Neuronal stem cell (in vitro differentiated cells): ENCODE measurements at regions not wholly inside any gene's neighbourhood (a gene's known extent, or its start where the extent isn't known, plus 50 kb on each side); places are given as distances from the start of the nearest gene placed in this dataset.

Experiments
- DNase-seq: peaks from one replicate; pipeline ENCODE4 v3.0.0-alpha.2; 2013; ENCODE audit warnings: low spot score
- H2AFZ ChIP-seq: one replicate; pipeline ENCODE4 v1.6.1; 2013; ENCODE audit warnings: mild to moderate bottlenecking, low read length, inconsistent platforms
- H2AK5ac ChIP-seq: 2 replicates; pipeline ENCODE4 v1.6.1; 2013; ENCODE audit warnings: low read depth, mild to moderate bottlenecking, inconsistent platforms, low read length, moderate library complexity, mixed read lengths
- H2BK120ac ChIP-seq: 2 replicates; pipeline ENCODE4 v1.6.1; 2013; ENCODE audit warnings: low read depth, mild to moderate bottlenecking, inconsistent platforms, low read length, moderate library complexity, mixed read lengths
- H2BK12ac ChIP-seq: one replicate; pipeline ENCODE4 v1.6.1; 2013; ENCODE audit warnings: low read length, inconsistent platforms
- H2BK15ac ChIP-seq: 2 replicates; pipeline ENCODE4 v1.6.1; 2013; ENCODE audit warnings: mild to moderate bottlenecking, low read length, inconsistent platforms, mixed read lengths
- H2BK5ac ChIP-seq: one replicate; pipeline ENCODE4 v1.6.1; 2013; ENCODE audit warnings: inconsistent platforms, mild to moderate bottlenecking, low read length, moderate library complexity
- H3K14ac ChIP-seq: one replicate; pipeline ENCODE4 v1.6.1; 2013; ENCODE audit warnings: low read length, inconsistent platforms
- H3K18ac ChIP-seq: 2 replicates; pipeline ENCODE4 v1.6.1; 2013; ENCODE audit warnings: low read length, inconsistent platforms
- H3K23ac ChIP-seq: 2 replicates; pipeline ENCODE4 v1.6.1; 2013; ENCODE audit warnings: low read depth, mild to moderate bottlenecking, mixed read lengths, low read length, inconsistent platforms; ENCODE audit not compliant: poor library complexity
- H3K27ac ChIP-seq: replicated peaks from 3 replicates; pipeline ENCODE4 v1.5.1; 2013; ENCODE audit warnings: low read length, inconsistent platforms
- H3K27me3 ChIP-seq, 3 experiments: 2 replicates each; pipeline ENCODE4 v1.6.1; 2013; ENCODE audit warnings: low read length in 3 of 3, mild to moderate bottlenecking in 2 of 3, inconsistent platforms in 1 of 3, low read depth in 1 of 3, mixed read lengths in 1 of 3, moderate library complexity in 1 of 3; ENCODE audit not compliant: control insufficient read depth in 3 of 3, insufficient read depth in 3 of 3
- H3K36me3 ChIP-seq, 2 donors: replicated peaks in 1 of 2; 2 replicates each; pipeline ENCODE4 v1.6.1; 2013; ENCODE audit warnings: low read length in 2 of 2; ENCODE audit not compliant: control insufficient read depth in 2 of 2, insufficient read depth in 2 of 2
- H3K4ac ChIP-seq: 2 replicates; pipeline ENCODE4 v1.6.1; 2013; ENCODE audit warnings: inconsistent platforms, mild to moderate bottlenecking, low read length, moderate library complexity
- H3K4me1 ChIP-seq, 2 donors: 1 replicate in 1 of 2; 2 replicates in 1 of 2; pipeline ENCODE4 v1.6.1; 2013; ENCODE audit warnings: low read length in 2 of 2, low read depth in 1 of 2; ENCODE audit not compliant: control insufficient read depth in 2 of 2, insufficient read depth in 1 of 2
- H3K4me2 ChIP-seq: one replicate; pipeline ENCODE4 v1.6.1; 2013; ENCODE audit warnings: mild to moderate bottlenecking, low read length, inconsistent platforms; ENCODE audit not compliant: insufficient read depth, poor library complexity, severe bottlenecking
- H3K4me3 ChIP-seq, 2 donors: 2 replicates each; pipeline ENCODE4 v1.5.1; 2013; ENCODE audit warnings: low read length in 2 of 2, mild to moderate bottlenecking in 2 of 2, inconsistent platforms in 1 of 2, moderate library complexity in 1 of 2
- H3K79me1 ChIP-seq: one replicate; pipeline ENCODE4 v1.6.1; 2013; ENCODE audit warnings: low read depth, mild to moderate bottlenecking, inconsistent platforms, low read length, moderate library complexity
- H3K9ac ChIP-seq: one replicate; pipeline ENCODE4 v1.6.1; 2013; ENCODE audit warnings: mild to moderate bottlenecking, low read depth, low read length, inconsistent platforms; ENCODE audit not compliant: poor library complexity
- H3K9me3 ChIP-seq, 2 donors: replicated peaks in 1 of 2; 2 replicates each; pipeline versions ENCODE3 to v1.6.1; 2013; ENCODE audit warnings: low read length in 2 of 2, mild to moderate bottlenecking in 2 of 2, inconsistent platforms in 1 of 2, low read depth in 1 of 2, mixed read lengths in 1 of 2, moderate library complexity in 1 of 2; ENCODE audit not compliant: control insufficient read depth in 2 of 2, insufficient read depth in 1 of 2
- H4K8ac ChIP-seq: one replicate; pipeline ENCODE4 v1.6.1; 2013; ENCODE audit warnings: low read depth, mild to moderate bottlenecking, inconsistent platforms, low read length, moderate library complexity
- H4K91ac ChIP-seq: one replicate; pipeline ENCODE4 v1.6.1; 2013; ENCODE audit warnings: low read length, low read depth, mild to moderate bottlenecking, inconsistent platforms; ENCODE audit not compliant: poor library complexity
- WGBS, 2 donors: extraction: QIAGEN DNeasy Blood & Tissue Kit; methylation state at CpG; one replicate each; pipeline ENCODE4 v1.1.7; 2013; ENCODE audit warnings: missing lambda C conversion rate in 2 of 2, mixed read lengths in 1 of 2; ENCODE audit not compliant: insufficient read length in 2 of 2, insufficient replicate concordance in 1 of 2; ENCODE audit errors: extremely low coverage in 2 of 2; 5-methylcytosine and 5-hydroxymethylcytosine counted together

DNA sequence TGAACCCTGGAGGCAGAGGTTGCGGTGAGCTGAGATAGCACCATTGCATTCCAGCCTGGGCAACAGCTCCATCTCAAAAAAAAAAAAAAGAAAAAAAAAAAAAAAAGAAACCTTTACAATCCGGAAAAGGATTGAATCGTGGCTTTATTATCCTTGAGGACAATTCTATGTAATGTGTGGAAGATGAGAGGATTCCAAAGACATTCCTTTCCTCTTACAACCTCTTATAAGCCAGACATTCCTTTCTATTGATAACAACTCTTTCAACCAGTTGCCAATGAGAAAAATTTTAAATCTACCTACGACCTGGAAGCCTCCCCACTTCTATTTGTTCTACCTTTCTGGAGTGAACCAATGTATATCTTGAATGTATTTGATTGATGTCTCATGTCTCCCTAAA is 91.2 kb upstream of the EEF1E1 start:
- no peak overlapping the region for H2BK15ac ChIP-seq
- DNase-seq: no peak
- no peak overlapping the region for H2BK120ac ChIP-seq
- no peak overlapping the region for H2AFZ ChIP-seq
- no peaks in the 10 kb centered on the region for H3K36me3 ChIP-seq
- no peak overlapping the region for H3K23ac ChIP-seq
- no peak overlapping the region for H3K18ac ChIP-seq
- H3K27me3 ChIP-seq: no peaks in the 10 kb centered on the region
- H3K79me1 ChIP-seq: no peaks in the 10 kb centered on the region
- H3K4me1 ChIP-seq: peaks cover 9 to 19% of the 10 kb centered on the region in 2 donors
- H3K27ac ChIP-seq: peak overlapping the region; percentile 54
- no peak overlapping the region for H4K91ac ChIP-seq
- no peak overlapping the region for H3K4me2 ChIP-seq
- H3K4ac ChIP-seq: no peak overlapping the region
- no peak overlapping the region for H3K14ac ChIP-seq
- no peak overlapping the region for H3K4me3 ChIP-seq
- no peaks in the 10 kb centered on the region for H3K9me3 ChIP-seq
- no peak overlapping the region for H2BK12ac ChIP-seq
- no CpG with 5 or more reads among the region's 4 CpGs for WGBS, 2 donors
- no peak overlapping the region for H2BK5ac ChIP-seq
- H2AK5ac ChIP-seq: no peak overlapping the region
- no peak overlapping the region for H3K9ac ChIP-seq
- H4K8ac ChIP-seq: no peak overlapping the region

DNA sequence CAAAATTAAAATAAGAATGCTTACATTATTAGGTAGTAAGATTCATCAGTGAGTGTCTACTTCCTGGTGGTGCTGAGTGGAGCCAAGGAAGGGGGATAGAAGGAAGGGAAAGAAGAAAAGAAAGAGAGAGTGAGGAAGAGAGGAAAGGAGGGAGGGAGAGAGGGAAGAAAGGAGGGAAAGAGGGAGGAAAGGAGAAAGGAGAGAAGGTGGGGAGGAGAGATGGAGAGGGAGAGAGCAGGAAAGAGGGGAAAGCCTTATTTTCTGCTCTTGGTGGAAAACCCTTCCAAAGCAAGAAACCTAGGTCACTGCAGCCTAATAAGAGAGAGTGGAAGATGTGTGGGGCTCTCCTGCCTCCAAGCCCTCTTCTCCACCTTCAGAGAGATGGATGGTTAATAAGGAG is 90.2 kb upstream of the EEF1E1 start:
- Histone ChIP-seq H3K4me1 (peaks cover 9 to 19% of the 10 kb centered on the region in 2 donors), H4K8ac (no peak overlapping the region), H2AK5ac (no peak overlapping the region), H3K4ac (no peak overlapping the region), H3K23ac (no peak overlapping the region), H2BK5ac (no peak overlapping the region), H2BK120ac (no peak overlapping the region), H3K36me3 (no peaks in the 10 kb centered on the region), H3K14ac (no peak overlapping the region), H3K9me3 (no peaks in the 10 kb centered on the region), H3K27ac (no peak overlapping the region), H2AFZ (no peak overlapping the region), H3K79me1 (no peaks in the 10 kb centered on the region), H2BK12ac (no peak overlapping the region), H3K4me3 (no peak overlapping the region), H3K4me2 (no peak overlapping the region), H2BK15ac (no peak overlapping the region), H3K18ac (no peak overlapping the region), H3K27me3 (no peaks in the 10 kb centered on the region), H4K91ac (no peak overlapping the region), H3K9ac (no peak overlapping the region)
- no peak for DNase-seq

DNA sequence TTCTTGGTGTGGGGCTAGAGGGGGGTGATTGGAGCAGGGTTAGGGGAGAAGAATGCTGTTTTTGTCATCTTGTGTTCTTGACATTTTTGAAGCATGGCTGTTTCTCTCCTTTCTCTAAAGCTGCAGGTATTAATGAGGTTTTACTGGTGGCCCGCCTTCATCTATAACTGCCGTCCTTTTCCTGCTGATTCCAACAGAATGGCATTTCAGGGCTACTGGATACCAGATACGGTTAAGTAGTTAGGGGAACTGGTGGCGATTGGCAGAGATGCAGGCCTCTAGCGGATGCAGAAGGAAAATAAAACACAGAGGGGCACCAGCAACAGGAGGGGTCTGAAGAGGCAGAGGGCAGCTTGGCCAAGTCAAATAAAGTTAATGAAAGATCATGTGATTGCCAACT is 89.7 kb upstream of the EEF1E1 start:
- no CpG with 5 or more reads among the region's 5 CpGs for WGBS, 2 donors
- no peak for DNase-seq
- no peaks in the 10 kb centered on the region for H3K36me3 ChIP-seq
- H3K4ac ChIP-seq: no peak overlapping the region
- no peak overlapping the region for H3K27ac ChIP-seq
- H3K4me3 ChIP-seq: no peak overlapping the region
- H2BK5ac ChIP-seq: no peak overlapping the region
- H2BK12ac ChIP-seq: no peak overlapping the region
- no peaks in the 10 kb centered on the region for H3K9me3 ChIP-seq
- H3K4me2 ChIP-seq: no peak overlapping the region
- no peak overlapping the region for H3K9ac ChIP-seq
- H2AK5ac ChIP-seq: no peak overlapping the region
- no peak overlapping the region for H4K91ac ChIP-seq
- no peak overlapping the region for H3K14ac ChIP-seq
- no peak overlapping the region for H2BK120ac ChIP-seq
- H4K8ac ChIP-seq: no peak overlapping the region
- H3K23ac ChIP-seq: no peak overlapping the region
- no peaks in the 10 kb centered on the region for H3K27me3 ChIP-seq
- H3K4me1 ChIP-seq: peaks cover 9 to 19% of the 10 kb centered on the region in 2 donors
- H3K79me1 ChIP-seq: no peaks in the 10 kb centered on the region
- H2AFZ ChIP-seq: peak overlapping the region; percentile 31
- no peak overlapping the region for H3K18ac ChIP-seq
- H2BK15ac ChIP-seq: no peak overlapping the region

DNA sequence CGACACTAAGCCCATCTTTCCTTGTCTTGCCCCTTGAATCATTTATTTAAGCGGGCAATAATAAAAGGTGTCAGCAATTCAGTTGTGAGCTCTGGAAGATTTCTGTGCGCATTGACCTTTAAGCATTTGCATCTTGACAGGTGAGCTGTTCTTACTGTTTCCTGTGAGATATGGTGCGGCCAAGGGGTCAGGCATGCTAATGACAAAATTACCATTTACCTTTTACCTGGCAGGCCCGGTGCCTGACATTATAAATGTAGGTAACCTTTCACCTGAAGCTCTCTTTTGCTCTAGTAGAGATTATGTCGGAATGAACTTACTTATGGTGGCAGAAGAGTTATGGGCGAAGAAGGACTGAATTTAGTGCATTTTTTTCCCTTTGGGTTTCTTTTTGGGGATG is 89.3 kb upstream of the EEF1E1 start:
- Histone ChIP-seq H3K4me3 (no peak overlapping the region), H4K91ac (no peak overlapping the region), H4K8ac (no peak overlapping the region), H3K79me1 (no peaks in the 10 kb centered on the region), H2AFZ (no peak overlapping the region), H3K14ac (no peak overlapping the region), H3K23ac (no peak overlapping the region), H3K4me1 (peaks cover 9 to 19% of the 10 kb centered on the region in 2 donors), H2BK15ac (no peak overlapping the region), H3K4ac (no peak overlapping the region), H3K18ac (no peak overlapping the region), H2BK120ac (no peak overlapping the region), H3K9me3 (no peaks in the 10 kb centered on the region), H3K27ac (no peak overlapping the region), H2AK5ac (no peak overlapping the region), H2BK12ac (no peak overlapping the region), H3K4me2 (no peak overlapping the region), H2BK5ac (no peak overlapping the region), H3K27me3 (no peaks in the 10 kb centered on the region), H3K36me3 (no peaks in the 10 kb centered on the region), H3K9ac (no peak overlapping the region)
- no CpG with 5 or more reads among the region's 7 CpGs for WGBS, 2 donors
- DNase-seq: no peak
